Mesenchymal stem cell (in vitro differentiated cells and primary cell): ENCODE measurements at regions not wholly inside any gene's neighbourhood (a gene's known extent, or its start where the extent isn't known, plus 50 kb on each side); places are given as distances from the start of the nearest gene placed in this dataset.

Experiments
- DNase-seq: peaks from one replicate; pipeline ENCODE4 v3.0.0-alpha.2; 2013
- H2AFZ ChIP-seq: one replicate; pipeline ENCODE4 v1.6.1; 2013; ENCODE audit warnings: low read depth, mild to moderate bottlenecking, control low read depth, inconsistent platforms, low read length, moderate library complexity
- H2AK5ac ChIP-seq: 2 replicates; pipeline ENCODE4 v1.6.1; 2013; ENCODE audit warnings: low read length, moderate library complexity, mild to moderate bottlenecking, inconsistent platforms; ENCODE audit not compliant: severe bottlenecking
- H2BK120ac ChIP-seq: one replicate; pipeline ENCODE4 v1.6.1; 2013; ENCODE audit warnings: low read depth, mild to moderate bottlenecking, inconsistent platforms, low read length, moderate library complexity
- H2BK12ac ChIP-seq, 2 experiments: one replicate each; pipeline ENCODE4 v1.6.1; 2013; ENCODE audit warnings: inconsistent platforms in 2 of 2, low read length in 2 of 2, mild to moderate bottlenecking in 2 of 2, moderate library complexity in 2 of 2, control low read depth in 1 of 2
- H2BK15ac ChIP-seq: one replicate; pipeline ENCODE4 v1.6.1; 2013; ENCODE audit warnings: mild to moderate bottlenecking, low read depth, inconsistent platforms; ENCODE audit not compliant: poor library complexity, severe bottlenecking
- H2BK5ac ChIP-seq: 2 replicates; pipeline ENCODE4 v1.6.1; 2013; ENCODE audit warnings: low read depth, mild to moderate bottlenecking, low read length, control low read depth, inconsistent platforms; ENCODE audit not compliant: poor library complexity, severe bottlenecking
- H3K14ac ChIP-seq, 2 experiments: one replicate each; pipeline ENCODE4 v1.6.1; 2013; ENCODE audit warnings: inconsistent platforms in 2 of 2, low read length in 2 of 2, control low read depth in 1 of 2, mild to moderate bottlenecking in 1 of 2, moderate library complexity in 1 of 2
- H3K18ac ChIP-seq, 2 experiments: one replicate each; pipeline ENCODE4 v1.6.1; 2013; ENCODE audit warnings: inconsistent platforms in 2 of 2, low read length in 2 of 2, control low read depth in 1 of 2, low read depth in 1 of 2, mild to moderate bottlenecking in 1 of 2
- H3K23ac ChIP-seq, 2 experiments: one replicate each; pipeline ENCODE4 v1.6.1; 2013; ENCODE audit warnings: inconsistent platforms in 2 of 2, low read length in 2 of 2, mild to moderate bottlenecking in 2 of 2, moderate library complexity in 2 of 2, control low read depth in 1 of 2
- H3K27ac ChIP-seq: 2 replicates; pipeline ENCODE4 v1.5.1; 2013; ENCODE audit warnings: mild to moderate bottlenecking, moderate library complexity, low read length, control low read depth, inconsistent platforms; ENCODE audit not compliant: poor library complexity, severe bottlenecking
- H3K27me3 ChIP-seq, 2 experiments: 2 replicates each; pipeline versions ENCODE4 v1.6.1 to v1.7.0; 2013; ENCODE audit warnings: low read length in 2 of 2, mild to moderate bottlenecking in 2 of 2, moderate library complexity in 2 of 2, control low read depth in 1 of 2, inconsistent platforms in 1 of 2; ENCODE audit not compliant: control insufficient read depth in 1 of 2, insufficient read depth in 1 of 2
- H3K36me3 ChIP-seq, 2 experiments: 2 replicates each; pipeline versions ENCODE4 v1.6.1 to v1.7.0; 2013; ENCODE audit warnings: low read length in 2 of 2, control low read depth in 1 of 2, inconsistent platforms in 1 of 2, low read depth in 1 of 2, mild to moderate bottlenecking in 1 of 2; ENCODE audit not compliant: insufficient read depth in 2 of 2, control insufficient read depth in 1 of 2
- H3K4ac ChIP-seq, 2 experiments: one replicate each; pipeline ENCODE4 v1.6.1; 2013; ENCODE audit warnings: inconsistent platforms in 2 of 2, low read length in 2 of 2, mild to moderate bottlenecking in 2 of 2, moderate library complexity in 2 of 2, control low read depth in 1 of 2, low read depth in 1 of 2
- H3K4me1 ChIP-seq: 2 replicates; pipeline ENCODE4 v1.6.1; 2013; ENCODE audit warnings: low read depth, low read length, control low read depth; ENCODE audit not compliant: control insufficient read depth, insufficient read depth
- H3K4me2 ChIP-seq: 2 replicates; pipeline ENCODE4 v1.6.1; 2013; ENCODE audit warnings: low read length, mild to moderate bottlenecking, inconsistent platforms; ENCODE audit not compliant: poor library complexity, severe bottlenecking
- H3K4me3 ChIP-seq, 2 experiments: 2 replicates each; pipeline versions ENCODE4 v1.5.1 to v1.7.0; 2013; ENCODE audit warnings: low read length in 2 of 2, mild to moderate bottlenecking in 2 of 2, control low read depth in 1 of 2, low read depth in 1 of 2; ENCODE audit not compliant: insufficient read depth in 1 of 2
- H3K79me1 ChIP-seq: replicated peaks from 2 replicates; pipeline ENCODE4 v1.6.1; 2013; ENCODE audit warnings: mild to moderate bottlenecking, control low read depth, low read length, inconsistent platforms; ENCODE audit not compliant: poor library complexity, severe bottlenecking
- H3K9ac ChIP-seq: 2 replicates; pipeline ENCODE4 v1.7.0; 2013; ENCODE audit warnings: mild to moderate bottlenecking, low read length, moderate library complexity
- H3K9me3 ChIP-seq: 2 replicates; pipeline ENCODE4 v1.7.0; 2013; ENCODE audit warnings: mild to moderate bottlenecking, low read length; ENCODE audit not compliant: control insufficient read depth
- H4K8ac ChIP-seq: one replicate; pipeline ENCODE4 v1.6.1; 2013; ENCODE audit warnings: inconsistent platforms, mild to moderate bottlenecking, low read length, moderate library complexity
- H4K91ac ChIP-seq: one replicate; pipeline ENCODE4 v1.6.1; 2013; ENCODE audit warnings: mild to moderate bottlenecking, low read length, inconsistent platforms
- WGBS: methylation state at CpG from one replicate; pipeline ENCODE4 v1.1.7; 2013; ENCODE audit warnings: mixed read lengths; 5-methylcytosine and 5-hydroxymethylcytosine counted together

DNA sequence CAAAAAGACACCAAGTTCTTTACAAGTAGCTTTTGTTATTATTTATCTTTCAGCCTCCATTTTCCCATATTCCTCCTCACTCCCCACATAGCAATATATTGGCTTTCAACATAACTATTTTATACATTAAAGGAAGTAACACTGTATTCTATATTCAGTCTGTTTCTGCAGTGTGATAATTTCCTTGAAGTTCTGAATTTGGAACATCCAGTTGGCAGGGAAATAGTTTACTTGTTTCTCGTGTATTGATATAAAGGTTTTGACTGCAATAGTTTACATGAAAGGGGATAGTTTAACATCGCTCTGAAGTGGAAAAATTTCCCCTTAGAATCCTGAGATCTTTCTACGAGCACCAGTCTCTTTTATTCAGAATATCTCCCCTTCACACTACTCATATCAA, 341.5 kb upstream of the ANO3 start:
- Histone ChIP-seq H3K27me3 (no peaks in the 10 kb centered on the region), H3K9ac (no peak overlapping the region), H2BK15ac (no peak overlapping the region), H2BK120ac (no peak overlapping the region), H3K23ac (no peak overlapping the region), H2AK5ac (no peak overlapping the region), H4K91ac (no peak overlapping the region), H2AFZ (no peak overlapping the region), H3K4me1 (no peaks in the 10 kb centered on the region), H3K4me2 (no peak overlapping the region), H3K9me3 (no peaks in the 10 kb centered on the region), H4K8ac (no peak overlapping the region), H3K27ac (no peak overlapping the region), H2BK12ac (no peak overlapping the region), H3K18ac (no peak overlapping the region), H2BK5ac (no peak overlapping the region), H3K36me3 (no peaks in the 10 kb centered on the region), H3K4ac (no peak overlapping the region), H3K14ac (no peak overlapping the region), H3K79me1 (no peaks in the 10 kb centered on the region), H3K4me3 (no peak overlapping the region)
- DNase-seq: no peak
- WGBS: 90% methylated on average over 3 of the region's 3 CpGs

DNA sequence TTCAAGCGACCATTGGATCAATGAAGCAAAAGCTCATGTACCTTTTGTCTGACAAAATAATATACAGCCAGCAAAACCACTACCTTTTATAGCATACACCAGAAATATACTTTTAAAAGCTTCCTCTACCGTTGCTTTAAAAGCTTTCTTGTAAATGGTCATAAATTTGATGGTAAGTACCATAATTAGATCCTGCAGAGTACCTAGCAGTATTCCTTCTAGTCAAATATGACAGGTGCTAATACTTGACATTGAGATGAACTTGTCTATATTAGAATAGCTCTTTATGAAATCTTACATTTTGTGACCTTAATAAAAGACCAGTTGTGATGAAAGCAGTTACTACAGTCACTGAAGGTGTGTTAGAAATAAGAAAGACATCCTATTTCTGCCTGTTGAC, 340.5 kb upstream of the ANO3 start:
- Histone ChIP-seq H3K36me3 (no peaks in the 10 kb centered on the region), H3K14ac (no peak overlapping the region), H3K79me1 (no peaks in the 10 kb centered on the region), H3K18ac (no peak overlapping the region), H2BK120ac (no peak overlapping the region), H3K9me3 (no peaks in the 10 kb centered on the region), H2BK15ac (no peak overlapping the region), H3K9ac (no peak overlapping the region), H2AK5ac (no peak overlapping the region), H3K27ac (no peak overlapping the region), H4K91ac (no peak overlapping the region), H3K4me2 (no peak overlapping the region), H3K27me3 (no peaks in the 10 kb centered on the region), H3K23ac (no peak overlapping the region), H3K4me3 (no peak overlapping the region), H4K8ac (no peak overlapping the region), H3K4me1 (no peaks in the 10 kb centered on the region), H3K4ac (no peak overlapping the region), H2BK5ac (no peak overlapping the region), H2AFZ (no peak overlapping the region), H2BK12ac (no peak overlapping the region)
- WGBS: 71% methylated on average over 1 of the region's 2 CpGs
- no peak for DNase-seq

DNA sequence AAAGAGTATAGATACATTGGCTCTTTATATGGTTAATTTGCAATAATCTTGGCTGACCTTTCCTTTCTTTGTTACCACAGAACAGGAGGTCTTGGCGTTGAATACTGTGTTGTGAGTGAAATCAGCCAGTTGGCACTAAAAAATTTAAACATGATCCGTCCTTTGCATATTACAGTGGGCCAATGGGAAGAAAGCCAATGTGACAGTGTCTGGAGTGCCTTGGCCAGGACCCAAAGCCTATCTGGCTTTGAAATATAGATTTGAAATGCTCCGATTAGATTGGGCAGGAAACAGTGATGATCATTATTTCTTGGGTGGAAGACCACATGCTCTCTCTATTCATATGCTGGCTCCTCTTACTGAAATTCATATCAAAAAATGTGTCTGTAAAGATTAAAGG, 339.6 kb upstream of the ANO3 start:
- H4K91ac ChIP-seq: no peak overlapping the region
- no peak overlapping the region for H3K27ac ChIP-seq

DNA sequence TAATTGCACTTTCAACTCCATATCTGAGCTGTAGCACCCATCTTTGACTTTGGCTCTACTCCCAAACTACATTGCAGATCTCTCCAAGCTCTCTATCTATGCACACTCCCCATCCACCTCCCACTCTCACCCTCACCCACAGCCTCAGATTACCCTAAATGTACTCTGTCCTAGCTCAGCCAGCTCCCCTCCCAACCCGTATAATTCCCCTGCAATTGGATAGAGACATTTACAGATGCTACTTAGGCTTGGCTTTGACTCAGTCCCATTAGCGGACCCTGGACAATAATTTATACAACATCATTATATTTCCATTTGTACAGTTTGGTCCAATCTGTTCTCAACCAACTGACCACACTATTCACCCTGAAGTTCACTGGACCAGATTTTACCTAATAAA, 338.9 kb upstream of the ANO3 start:
- H3K36me3 ChIP-seq: no peaks in the 10 kb centered on the region
- H3K14ac ChIP-seq: no peak overlapping the region
- no peak overlapping the region for H2BK15ac ChIP-seq
- no peak for DNase-seq
- H2BK12ac ChIP-seq: no peak overlapping the region
- H3K23ac ChIP-seq: no peak overlapping the region
- no peak overlapping the region for H2AK5ac ChIP-seq
- H3K4me3 ChIP-seq: no peak overlapping the region
- H3K9ac ChIP-seq: no peak overlapping the region
- no peak overlapping the region for H3K4me2 ChIP-seq
- H2AFZ ChIP-seq: no peak overlapping the region
- no peaks in the 10 kb centered on the region for H3K27me3 ChIP-seq
- 93% methylated on average over 2 of the region's 2 CpGs for WGBS
- H3K18ac ChIP-seq: no peak overlapping the region
- H4K91ac ChIP-seq: no peak overlapping the region
- no peak overlapping the region for H4K8ac ChIP-seq
- no peaks in the 10 kb centered on the region for H3K4me1 ChIP-seq
- no peak overlapping the region for H2BK5ac ChIP-seq
- no peak overlapping the region for H3K4ac ChIP-seq
- H3K9me3 ChIP-seq: no peaks in the 10 kb centered on the region
- H2BK120ac ChIP-seq: no peak overlapping the region
- H3K27ac ChIP-seq: no peak overlapping the region
- no peaks in the 10 kb centered on the region for H3K79me1 ChIP-seq

More for the DNA sequence above, 339.6 kb upstream of the ANO3 start:
- no peaks in the 10 kb centered on the region for H3K9me3 ChIP-seq
- no peak overlapping the region for H3K14ac ChIP-seq
- H3K36me3 ChIP-seq: no peaks in the 10 kb centered on the region
- H3K4me1 ChIP-seq: no peaks in the 10 kb centered on the region
- no peak overlapping the region for H2BK12ac ChIP-seq
- no peak overlapping the region for H3K9ac ChIP-seq
- H3K27me3 ChIP-seq: no peaks in the 10 kb centered on the region
- no peak overlapping the region for H3K4me3 ChIP-seq
- H3K23ac ChIP-seq: no peak overlapping the region
- no peak overlapping the region for H4K8ac ChIP-seq
- H2BK5ac ChIP-seq: no peak overlapping the region
- no peak overlapping the region for H2AFZ ChIP-seq
- H3K18ac ChIP-seq: no peak overlapping the region
- H3K79me1 ChIP-seq: no peaks in the 10 kb centered on the region
- DNase-seq: no peak
- no peak overlapping the region for H2BK120ac ChIP-seq
- H2BK15ac ChIP-seq: no peak overlapping the region
- 89% methylated on average over 2 of the region's 3 CpGs for WGBS
- H2AK5ac ChIP-seq: no peak overlapping the region
- H3K4ac ChIP-seq: no peak overlapping the region
- no peak overlapping the region for H3K4me2 ChIP-seq
